ENCODE measurements at regions not wholly inside any gene's neighbourhood (a gene's known extent, or its start where the extent isn't known, plus 50 kb on each side); places are given as distances from the start of the nearest gene placed in this dataset.

- no peak for FAIRE-seq
Observed at GRCh38 chr14:96666088-96666487, 131.1 kb upstream of the VRK1 start.

More at GRCh38 chr14:96666088-96666487, 131.1 kb upstream of the VRK1 start:
- ChIA-PET POLR2A (ENCODE audit: partially characterized antibody) (no interaction called here), CTCF (ENCODE audit: partially characterized antibody) (interaction anchor here (0.7 to 8.0 kb wide), 5 partner anchors 9 to 89 kb away, joined by 3 to 72 read pairs (median 5); no protein-coding TSS in a partner anchor)
- H3K27me3 ChIP-seq (replicated peaks in 1 of 4; ENCODE audit: control insufficient read depth in 3 of 4, extremely low read depth in 1 of 4, insufficient read depth in 3 of 4, low read length in 3 of 4): no peaks in the 10 kb centered on the region
- no peak overlapping the region for H3K14ac ChIP-seq (ENCODE audit: insufficient read length)
- H4K8ac ChIP-seq (ENCODE audit: extremely low read depth, insufficient read depth, low read length): no peak overlapping the region
- WGBS, 2 experiments (ENCODE audit: extremely low coverage in 1 of 2, insufficient coverage in 1 of 2, insufficient read length in 1 of 2, insufficient replicate concordance in 2 of 2, low coverage in 1 of 2, low lambda C conversion rate in 2 of 2, missing lambda C conversion rate in 1 of 2): 80% methylated on average over 6 of the region's 6 CpGs; no CpG with 5 or more reads in 1 of the 2 experiments
- no peak overlapping the region for H3K4ac ChIP-seq (replicated peaks; ENCODE audit: insufficient read length, low read depth, low read length)
- H3K4me1 ChIP-seq (replicated peaks in 1 of 4; ENCODE audit: control insufficient read depth in 3 of 4, insufficient read depth in 4 of 4, low read length in 3 of 4): peaks cover 3 to 12% (median 8%) of the 10 kb centered on the region in 4 experiments; a peak in 5 of 7 replicates
- H3K23ac ChIP-seq (ENCODE audit: insufficient read length): no peak overlapping the region
- no peaks in the 10 kb centered on the region for H4K20me1 ChIP-seq (replicated peaks in 1 of 2; ENCODE audit: control insufficient read depth in 1 of 2, insufficient read depth in 2 of 2, low read length in 2 of 2)
- H3K23me2 ChIP-seq (ENCODE audit: low read depth, low read length): no peaks in the 10 kb centered on the region
- no peak overlapping the region for H2BK20ac ChIP-seq (ENCODE audit: low read length)
- H3K9ac ChIP-seq (replicated peaks in 1 of 4; ENCODE audit: extremely low read depth in 1 of 4, low read depth in 3 of 4, low read length in 3 of 4): no peak overlapping the region
- H3K36me3 ChIP-seq (ENCODE audit: control insufficient read depth in 2 of 4, insufficient read depth in 4 of 4, low read length in 3 of 4): no peaks in the 10 kb centered on the region; a peak in 1 of 8 replicates
- H3K4me3 ChIP-seq (ENCODE audit: extremely low read depth in 1 of 4, insufficient read depth in 2 of 4, low read depth in 3 of 4, low read length in 4 of 4): no peak overlapping the region
- no peak overlapping the region for H3K27ac ChIP-seq (ENCODE audit: low read depth, low read length)
- H3K79me1 ChIP-seq (ENCODE audit: low read depth, low read length): no peaks in the 10 kb centered on the region
- H2AK5ac ChIP-seq (ENCODE audit: low read depth, low read length): no peak overlapping the region
- no peak overlapping the region for H2AFZ ChIP-seq (ENCODE audit: low read length)
- peaks cover 5 to 6% of the 10 kb centered on the region in 2 experiments for H3K9me3 ChIP-seq (ENCODE audit: insufficient read depth in 2 of 2, low read depth in 1 of 2, low read length in 1 of 2)
- no peak overlapping the region for H2BK12ac ChIP-seq (ENCODE audit: low read depth, low read length)
- TF ChIP-seq CTCF (IDR thresholded peaks at IDR 0.05; ENCODE audit: control extremely low read depth in 1 of 3, insufficient read depth in 1 of 3, low read depth in 1 of 3, low read length in 3 of 3): peak in 2 of 3 experiments; percentile 34 to 42; a peak in 3 of 4 replicates
- TF ChIP-seq RAD21 (IDR thresholded peaks at IDR 0.05 in 1 of 2, conservative IDR thresholded peaks at IDR 0.05 in 1 of 2; ENCODE audit: low read depth in 2 of 2, low read length in 2 of 2): peak; percentile 67 to 77
- no peak for TF ChIP-seq SIX5 (IDR thresholded peaks at IDR 0.05; ENCODE audit: low read depth, low read length)
- no peak overlapping the region for H3K18ac ChIP-seq (ENCODE audit: extremely low read depth, low read length)
- H3K56ac ChIP-seq (replicated peaks; ENCODE audit: insufficient read length, low read depth, low read length): no peak overlapping the region
- no peak overlapping the region for H4K5ac ChIP-seq (ENCODE audit: insufficient read length, low read depth, low read length)
- H2BK5ac ChIP-seq (ENCODE audit: low read depth, low read length): no peak overlapping the region
- no peak for DNase-seq (ENCODE audit: low read depth in 1 of 2, low spot score in 2 of 2)
- no peaks in the 10 kb centered on the region for H3K79me2 ChIP-seq (ENCODE audit: control insufficient read depth in 1 of 2, insufficient read depth in 2 of 2, low read length in 2 of 2)
- no peak overlapping the region for H2BK120ac ChIP-seq (replicated peaks; ENCODE audit: low read depth, low read length)
- H2BK15ac ChIP-seq (ENCODE audit: low read length): no peak overlapping the region
- no peak overlapping the region for H3K4me2 ChIP-seq (ENCODE audit: insufficient read depth in 1 of 2, low read depth in 2 of 2, low read length in 2 of 2)
- H4K91ac ChIP-seq (replicated peaks; ENCODE audit: insufficient read length, low read length): no peak overlapping the region
